MM.1S (cell line): ENCODE measurements at regions not wholly inside any gene's neighbourhood (a gene's known extent, or its start where the extent isn't known, plus 50 kb on each side); places are given as distances from the start of the nearest gene placed in this dataset.

Experiments
- CTCF ChIP-seq: fragments of 300-600 bp; sonication (generic); IDR thresholded peaks from 2 replicates; pipeline ENCODE4 v1.5.1; 2016; ENCODE audit warnings: antibody characterized with exemption, low read length, mixed read lengths
- EZH2 ChIP-seq: fragments of 300-600 bp; sonication (generic); optimal IDR thresholded peaks from 2 replicates; pipeline ENCODE3; 2017; ENCODE audit warnings: low read depth, mild to moderate bottlenecking, antibody characterized with exemption, low read length, mixed read lengths

- TF ChIP-seq CTCF: no peak
- no peak for TF ChIP-seq EZH2
Observed at GRCh38 chr14:97697772-97698171, 900.6 kb downstream of the VRK1 start.
